T-helper 2 cell (primary cell): ENCODE measurements at regions not wholly inside any gene's neighbourhood (a gene's known extent, or its start where the extent isn't known, plus 50 kb on each side); places are given as distances from the start of the nearest gene placed in this dataset.
"Not testable (repeated sequence)": the region's sequence is repeated elsewhere in the genome, so short reads cannot be mapped to it uniquely, and the experiment has no call there.

ENCODE experiments used
- DNase-seq, 5 experiments: peaks; one replicate each; pipeline versions ENCODE4 v3.0.0 to v3.0.0-alpha.2; 2012 to 2022

DNA sequence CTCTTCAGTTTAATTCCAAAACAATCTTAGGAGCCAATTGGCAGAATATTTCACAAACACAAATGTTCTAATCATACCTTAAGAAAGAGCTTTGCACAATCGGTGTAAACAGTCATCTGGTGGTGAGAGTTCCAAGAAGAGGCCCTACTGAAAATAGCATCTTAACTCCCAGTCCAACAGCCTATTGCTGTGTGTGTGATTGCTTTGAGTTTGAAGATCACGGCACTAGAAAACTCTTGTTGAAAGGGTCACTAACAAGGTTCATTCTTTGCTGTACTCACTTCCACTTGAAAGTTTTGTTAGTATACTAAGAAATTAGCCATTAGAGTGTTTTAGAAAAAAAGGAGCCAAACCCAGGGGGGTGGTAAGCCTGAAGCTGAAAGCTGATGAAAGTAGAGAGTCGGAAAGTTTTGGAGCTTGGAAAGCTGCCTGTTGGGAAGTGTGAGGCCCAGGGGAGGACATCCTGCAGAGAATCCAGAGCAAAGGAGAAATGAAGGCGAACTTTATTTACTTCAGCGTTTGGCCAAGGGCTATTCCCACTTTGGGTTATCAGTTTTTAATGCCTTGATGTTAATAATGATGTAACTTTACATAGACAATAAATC lies 180.3 kb upstream of the GHR start:
- no peak for DNase-seq

DNA sequence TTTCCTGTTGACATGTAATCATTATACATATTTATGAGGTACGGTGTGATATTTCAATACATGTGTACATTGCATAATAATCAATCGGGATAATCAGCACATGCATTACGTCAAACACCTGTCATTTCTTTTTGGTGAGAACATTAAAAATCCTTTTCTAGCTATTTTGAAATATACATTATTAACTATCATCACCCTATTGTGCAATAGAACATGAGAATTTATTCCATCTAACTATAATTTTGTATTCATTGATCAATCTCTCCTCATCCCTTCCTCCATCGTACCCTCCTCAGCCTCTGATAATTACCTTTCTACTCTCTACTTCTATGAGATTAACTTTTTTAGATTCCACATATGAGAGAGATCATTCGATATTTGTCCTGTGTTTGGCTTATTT lies 170.9 kb upstream of the GHR start:
- DNase-seq: no peak

DNA sequence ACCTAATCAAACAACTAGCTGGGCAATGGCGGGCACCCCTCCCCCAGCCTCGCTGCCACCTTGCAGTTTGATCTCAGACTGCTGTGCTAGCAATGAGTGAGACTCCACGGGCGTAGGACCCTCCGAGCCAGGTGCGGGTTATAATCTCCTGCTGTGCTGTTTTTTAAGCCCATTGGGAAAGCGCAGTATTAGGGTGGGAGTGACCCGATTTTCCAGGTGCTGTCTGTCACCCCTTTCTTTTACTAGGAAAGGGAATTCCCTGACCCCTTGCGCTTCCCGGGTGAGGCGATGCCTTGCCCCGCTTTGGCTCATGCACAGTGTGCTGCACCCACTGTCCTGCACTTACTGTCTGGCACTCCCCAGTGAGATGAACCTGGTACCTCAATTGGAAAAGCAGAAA lies 163.3 kb upstream of the GHR start:
- not testable (repeated sequence) for DNase-seq

DNA sequence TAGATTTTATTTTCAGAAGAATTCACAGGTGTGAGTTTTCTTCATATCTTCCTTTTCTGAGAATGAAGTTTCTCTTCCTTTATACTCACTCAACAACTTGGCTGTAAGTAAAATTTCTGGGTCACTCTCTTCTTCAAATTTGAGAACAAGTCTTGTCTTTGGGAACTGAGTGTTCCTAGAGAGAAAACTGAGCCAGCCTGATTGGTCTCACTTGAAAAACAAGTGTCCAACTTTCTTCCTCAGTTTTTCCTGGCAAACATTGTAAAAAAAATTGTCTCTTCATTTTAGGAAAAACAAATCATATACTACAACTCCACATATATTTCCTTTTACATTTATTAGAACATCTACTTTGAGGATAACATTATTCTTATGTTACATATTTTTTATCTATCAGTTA lies 156.1 kb upstream of the GHR start:
- no peak for DNase-seq

DNA sequence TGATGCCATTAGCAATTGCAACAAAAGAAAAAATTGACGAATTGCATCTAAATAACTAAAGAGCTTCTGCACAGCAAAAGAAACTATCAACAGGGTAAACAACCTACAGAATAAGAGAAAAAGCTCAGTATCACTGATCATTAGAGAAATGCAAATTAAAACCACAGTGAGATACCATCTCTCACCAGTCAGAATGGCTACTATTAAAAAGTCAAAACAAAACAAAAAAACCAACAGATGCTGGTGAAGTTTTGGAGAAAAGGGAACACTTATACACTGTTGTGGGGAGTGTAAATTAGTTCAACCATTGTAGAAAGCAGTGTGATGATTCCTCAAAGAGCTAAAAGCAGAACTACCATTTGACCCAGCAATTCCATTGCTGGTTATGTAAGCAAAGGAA lies 155.1 kb upstream of the GHR start:
- not testable (repeated sequence) for DNase-seq

DNA sequence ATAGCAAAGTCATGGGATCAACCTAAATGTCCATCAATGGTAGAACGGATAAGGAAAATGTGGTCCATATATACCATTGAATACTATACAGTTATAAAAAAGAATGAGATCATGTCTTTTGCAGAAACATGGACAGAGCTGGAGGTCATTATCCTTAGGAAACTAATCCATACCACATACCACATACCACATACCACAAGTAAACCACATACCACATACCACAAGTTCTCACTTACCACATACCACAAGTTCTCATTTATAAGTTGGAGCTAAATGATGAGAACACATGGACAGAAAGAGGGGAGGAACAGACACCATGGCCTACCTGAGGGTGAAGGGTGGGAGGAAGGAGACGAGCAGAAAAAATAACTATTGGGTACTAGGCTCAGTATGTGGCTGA lies 154.6 kb upstream of the GHR start:
- peak in 1 of 5 experiments; percentile 21 for DNase-seq

DNA sequence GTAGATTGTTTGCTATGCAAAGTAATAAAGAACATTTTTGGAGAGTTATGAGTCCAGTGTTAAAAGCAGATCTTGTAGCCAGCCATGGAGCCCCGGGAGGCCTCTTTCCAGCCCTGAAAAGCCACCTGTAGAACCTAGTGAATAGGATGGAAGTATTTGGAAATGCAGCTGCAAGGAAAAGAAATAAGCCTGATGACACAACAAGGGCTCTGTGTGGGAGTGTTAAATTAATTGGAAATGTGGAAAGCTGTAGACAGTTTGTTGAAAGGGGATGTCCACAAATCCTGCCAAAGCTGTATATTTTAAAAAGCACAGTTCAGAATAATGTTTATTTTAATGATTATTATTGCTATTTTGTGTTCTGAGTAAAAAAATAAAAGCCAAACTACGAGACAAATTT lies 152.5 kb upstream of the GHR start:
- DNase-seq: no peak

DNA sequence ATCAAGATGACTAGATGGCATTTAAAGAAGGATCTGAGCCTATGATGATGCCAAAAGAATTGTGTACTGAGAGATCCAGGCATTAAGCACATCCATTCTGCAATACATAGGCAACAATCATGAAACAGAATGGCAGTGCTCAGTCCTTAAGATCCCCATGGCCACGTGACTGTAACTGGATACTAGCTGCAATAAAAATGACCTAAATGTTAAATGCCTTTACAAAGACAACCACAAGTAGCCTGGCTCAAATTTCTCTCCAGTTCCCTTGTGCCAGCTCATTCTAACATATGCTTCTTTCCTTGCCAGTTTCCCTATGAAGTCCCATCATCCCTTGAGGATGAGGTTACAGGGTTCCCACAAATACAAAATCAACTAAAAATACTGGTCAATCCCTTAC lies 148.3 kb upstream of the GHR start:
- DNase-seq: no peak

DNA sequence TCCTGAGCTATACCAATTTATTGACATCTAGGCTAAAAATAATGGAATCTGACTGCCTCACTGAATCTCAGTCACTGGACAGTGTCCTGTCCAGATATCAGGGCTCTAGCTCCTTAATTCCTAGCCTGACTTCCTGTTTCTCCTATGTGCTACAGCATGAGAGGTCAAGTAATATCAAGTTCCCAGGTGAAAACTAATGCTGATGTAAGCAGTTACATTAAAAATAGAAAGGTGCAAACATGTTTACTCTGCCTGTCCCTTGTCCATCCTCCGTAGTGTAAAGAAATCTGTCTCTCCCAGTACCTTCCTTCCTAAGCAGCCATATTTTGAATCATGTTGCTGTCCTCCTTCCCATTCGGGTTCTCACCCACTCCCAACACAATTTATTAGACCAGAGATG lies 145.9 kb upstream of the GHR start:
- DNase-seq: no peak

DNA sequence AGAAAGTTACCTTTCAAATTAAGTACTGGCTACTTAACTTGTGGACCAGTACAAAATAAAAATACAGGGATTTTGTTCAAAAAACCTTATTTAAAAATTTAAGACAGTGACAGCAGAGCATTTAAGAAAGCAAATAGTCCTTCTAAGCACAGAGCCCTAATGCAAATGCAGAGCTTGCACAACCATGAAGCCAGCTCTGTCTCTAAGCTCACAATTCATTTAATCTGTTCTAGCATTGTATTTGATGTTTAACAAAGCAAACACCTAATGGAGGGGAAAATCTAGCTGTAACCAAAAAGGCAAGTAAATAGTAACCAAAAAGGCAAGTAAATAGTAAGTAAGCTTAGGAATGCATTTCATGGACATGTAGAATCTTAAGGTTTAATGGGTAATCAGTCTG lies 138.7 kb upstream of the GHR start:
- no peak for DNase-seq

DNA sequence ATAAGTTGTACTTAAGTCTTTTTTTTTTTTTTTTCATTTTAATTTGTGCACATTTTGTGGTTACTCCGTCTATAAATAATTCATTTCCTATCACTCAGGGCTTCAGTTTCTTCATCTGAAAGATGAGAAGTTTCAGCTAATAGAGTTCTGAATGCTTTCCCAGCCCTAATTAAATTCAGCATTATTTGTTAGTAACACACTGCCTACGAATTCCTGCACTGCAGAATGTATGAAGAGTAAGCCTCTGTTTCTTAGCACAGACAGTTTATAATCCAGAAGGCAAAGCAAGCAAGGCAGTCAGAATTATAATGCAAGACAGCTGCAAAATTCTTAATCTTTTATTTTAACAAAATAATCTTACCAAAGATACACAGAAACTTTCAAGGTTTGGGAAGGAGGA lies 138.0 kb upstream of the GHR start:
- DNase-seq: no peak

DNA sequence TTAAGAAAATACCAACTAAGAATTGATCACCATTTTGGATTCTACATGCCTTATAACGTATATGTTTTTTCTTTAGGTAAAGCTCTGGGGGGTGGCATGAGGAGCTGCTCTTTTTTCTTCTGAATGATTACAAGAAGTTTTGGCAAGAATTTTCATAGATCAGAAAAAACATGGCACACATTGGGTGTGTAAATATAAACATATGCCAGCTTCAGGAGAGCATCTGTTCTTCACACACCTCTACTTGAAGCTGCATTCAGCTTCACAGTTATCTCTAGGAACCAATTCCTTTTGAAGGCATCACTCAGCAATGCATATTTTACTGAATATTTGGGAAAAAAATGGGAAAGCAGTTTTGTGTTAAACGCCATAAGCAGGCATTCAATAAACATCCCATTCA lies 122.7 kb upstream of the GHR start:
- no peak for DNase-seq

DNA sequence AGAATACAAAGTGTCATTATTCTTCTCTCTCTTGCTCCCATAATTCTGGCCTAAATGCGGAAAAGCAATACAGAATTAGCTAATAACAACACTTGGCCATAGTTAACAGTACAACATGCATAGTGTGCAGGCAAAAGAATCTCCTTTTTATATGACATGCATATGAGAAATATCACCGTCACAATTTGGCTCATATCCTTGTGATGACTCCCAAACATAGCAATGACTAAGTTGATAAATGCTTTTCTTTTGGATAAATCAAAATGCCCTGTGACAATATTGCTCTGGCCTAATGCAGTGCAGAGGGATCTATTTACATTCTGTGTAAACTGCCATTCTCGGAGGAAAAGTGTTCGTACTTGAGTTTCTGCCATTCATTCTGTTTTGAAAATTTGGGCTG lies 121.9 kb upstream of the GHR start:
- no peak for DNase-seq

DNA sequence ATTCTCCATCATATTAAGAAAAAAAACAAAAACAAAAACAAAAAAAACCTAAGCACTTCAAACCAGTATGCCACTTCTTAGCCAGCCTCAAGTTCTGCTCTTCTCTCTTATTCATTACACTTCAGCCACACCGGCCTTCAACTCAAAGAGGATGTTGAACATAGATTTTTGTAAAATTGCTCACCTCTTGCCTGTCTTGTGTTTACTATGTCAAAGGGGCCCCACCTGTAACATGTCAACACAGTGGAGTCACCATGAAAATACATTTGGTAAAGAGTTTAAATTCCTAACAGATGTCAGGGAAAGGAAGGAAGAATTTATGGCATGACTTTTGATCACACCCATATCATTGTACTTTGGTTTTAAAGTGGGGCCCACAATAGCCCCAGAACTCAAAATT lies 121.1 kb upstream of the GHR start:
- DNase-seq: no peak

DNA sequence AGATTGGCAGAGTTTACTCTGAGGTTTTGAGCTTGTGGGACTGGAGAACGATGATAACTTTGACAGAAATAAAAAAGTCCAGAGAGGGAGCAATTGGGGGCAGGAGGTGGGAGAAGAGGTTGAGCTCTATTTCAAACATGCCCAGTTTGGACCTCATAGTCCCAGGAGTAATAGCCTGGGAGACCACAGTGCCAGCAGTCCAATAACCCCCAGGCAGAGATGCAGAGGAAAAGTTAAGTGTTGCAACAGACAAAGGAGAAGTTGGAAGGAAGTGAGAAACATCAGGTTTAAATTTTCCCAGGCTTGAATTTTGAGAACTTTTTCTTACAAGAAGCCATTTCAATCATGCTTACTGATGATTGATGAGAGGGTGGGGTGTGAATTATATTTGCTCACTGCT lies 117.0 kb upstream of the GHR start:
- no peak for DNase-seq

DNA sequence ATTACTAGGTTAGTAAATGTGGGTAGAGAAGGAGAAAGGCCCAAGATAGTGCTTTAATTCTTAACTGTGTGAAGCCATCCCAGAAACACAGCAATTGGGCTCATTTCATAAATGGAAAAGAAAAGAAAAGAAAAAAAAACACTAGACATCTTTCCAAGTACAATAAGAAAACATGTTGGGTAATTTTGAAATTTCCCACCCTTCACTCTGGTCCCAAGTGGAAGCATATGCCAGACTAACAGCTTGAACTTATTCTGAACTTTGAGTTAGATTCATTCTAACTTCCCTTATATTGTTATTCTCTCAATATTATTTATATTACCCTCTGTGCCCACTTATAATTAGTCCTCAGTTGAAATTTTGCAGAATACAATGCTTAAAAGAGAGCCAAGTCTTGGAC lies 113.4 kb upstream of the GHR start:
- DNase-seq: no peak

DNA sequence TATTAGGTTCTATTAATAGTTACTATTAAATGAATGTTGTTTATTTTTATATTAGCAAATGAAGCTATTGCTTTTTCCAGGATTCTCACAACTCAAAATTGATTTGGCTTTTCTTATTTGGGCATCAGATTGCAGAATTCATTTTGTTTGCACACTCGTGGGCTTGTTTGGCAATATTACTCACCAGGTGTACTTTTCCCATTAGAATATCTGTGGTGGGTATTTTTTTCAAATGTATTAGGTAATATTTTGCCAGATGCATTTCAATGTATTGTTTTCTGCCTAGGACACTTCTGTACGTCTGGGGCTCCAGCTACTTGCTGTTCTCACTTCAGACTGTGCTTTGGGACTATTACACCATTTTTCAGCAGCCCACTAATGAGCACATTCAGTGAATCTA lies 108.0 kb upstream of the GHR start:
- no peak for DNase-seq

DNA sequence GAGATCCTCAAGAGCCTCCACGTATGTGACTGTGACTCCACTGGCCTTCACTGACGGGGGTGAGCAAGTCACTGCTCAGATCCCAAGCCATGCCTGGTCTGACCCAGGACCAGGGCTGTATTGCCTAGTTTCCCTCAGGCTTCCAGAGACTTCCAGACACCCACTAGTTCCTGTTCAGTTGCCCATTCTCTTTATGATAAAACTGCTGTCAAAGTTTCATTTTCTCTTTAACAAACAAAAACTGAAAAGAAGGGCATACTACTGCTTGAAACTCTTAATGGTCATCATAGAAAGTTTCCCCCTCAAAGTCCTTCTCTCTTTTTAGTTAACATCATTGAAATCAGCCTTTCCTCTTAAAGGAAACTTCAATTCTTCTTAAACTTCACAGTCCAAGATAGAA lies 105.7 kb upstream of the GHR start:
- DNase-seq: no peak

DNA sequence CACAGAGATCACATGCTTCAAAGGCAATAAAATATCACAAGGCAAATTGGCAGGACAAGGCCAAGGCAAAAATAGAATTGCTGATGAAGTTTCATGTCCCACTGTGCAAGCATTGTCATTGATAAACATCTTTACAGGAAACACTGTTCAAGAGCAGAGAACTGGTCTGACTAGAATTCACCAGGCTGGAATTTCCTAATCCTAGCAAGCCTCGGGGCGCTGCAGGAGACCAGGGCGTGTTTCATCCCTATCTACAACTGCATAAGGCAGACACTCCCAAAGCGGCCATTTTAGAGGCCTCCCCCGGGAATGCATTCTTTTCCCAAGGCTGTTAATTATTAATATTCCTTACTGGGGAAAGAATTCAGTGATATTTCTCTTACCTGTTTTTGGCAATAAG lies 103.7 kb upstream of the GHR start:
- DNase-seq: not testable (repeated sequence)

DNA sequence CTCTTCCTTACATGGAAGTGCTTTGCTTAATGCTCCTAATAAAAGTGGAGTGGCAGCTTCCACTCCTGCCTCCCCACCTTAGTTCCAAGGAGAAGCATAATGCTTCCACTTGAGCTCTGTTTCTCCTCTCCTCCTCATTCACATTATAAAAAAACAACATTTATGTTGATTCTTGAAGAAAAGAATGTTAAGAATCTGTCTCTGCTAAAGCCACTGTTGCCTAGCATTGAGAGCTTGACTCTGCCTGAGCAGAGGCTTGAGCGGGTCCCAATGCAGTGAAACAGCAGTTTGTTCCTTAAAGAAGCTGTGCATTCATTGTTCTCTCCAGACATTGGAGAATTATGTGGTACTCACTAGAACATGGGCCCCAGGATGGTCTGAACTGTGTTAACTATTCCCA lies 101.5 kb upstream of the GHR start:
- no peak for DNase-seq

DNA sequence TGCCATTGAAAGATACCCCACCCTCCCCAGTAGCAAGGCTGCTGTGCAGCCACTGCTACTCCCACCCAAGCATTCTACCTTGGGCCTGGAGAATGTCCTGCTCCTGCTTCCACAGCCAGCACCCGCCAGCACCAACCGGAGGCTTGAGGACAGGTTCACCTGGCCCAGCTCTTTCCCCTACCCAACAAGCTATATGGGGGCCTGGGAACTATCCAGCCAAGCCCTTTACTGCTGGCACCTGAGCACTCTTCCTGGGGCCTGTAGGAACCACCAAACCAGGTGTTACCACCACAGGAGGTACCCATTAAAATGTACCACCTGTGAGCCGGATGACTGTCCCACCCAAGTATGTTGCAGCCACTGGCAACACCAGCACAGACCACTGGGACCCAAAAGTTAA lies 86.1 kb upstream of the GHR start:
- no peak for DNase-seq

DNA sequence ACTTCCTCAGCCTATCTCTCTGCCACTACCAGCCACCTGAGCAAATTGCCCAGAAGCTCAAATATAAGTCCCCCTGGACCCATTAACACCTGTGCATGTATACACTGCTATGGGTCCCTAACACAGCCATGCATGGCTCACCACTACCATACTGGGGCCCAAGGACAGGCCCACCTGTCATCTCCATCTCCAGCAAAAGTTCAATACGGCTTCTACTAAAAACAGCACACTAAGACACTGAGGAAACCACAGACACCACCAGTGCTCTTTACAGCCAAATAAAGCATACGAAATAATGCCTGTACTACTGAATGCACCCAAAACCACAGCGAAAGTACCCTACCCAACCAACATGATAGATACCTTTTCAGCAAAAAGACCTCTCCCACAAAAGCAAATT lies 85.6 kb upstream of the GHR start:
- no peak for DNase-seq

DNA sequence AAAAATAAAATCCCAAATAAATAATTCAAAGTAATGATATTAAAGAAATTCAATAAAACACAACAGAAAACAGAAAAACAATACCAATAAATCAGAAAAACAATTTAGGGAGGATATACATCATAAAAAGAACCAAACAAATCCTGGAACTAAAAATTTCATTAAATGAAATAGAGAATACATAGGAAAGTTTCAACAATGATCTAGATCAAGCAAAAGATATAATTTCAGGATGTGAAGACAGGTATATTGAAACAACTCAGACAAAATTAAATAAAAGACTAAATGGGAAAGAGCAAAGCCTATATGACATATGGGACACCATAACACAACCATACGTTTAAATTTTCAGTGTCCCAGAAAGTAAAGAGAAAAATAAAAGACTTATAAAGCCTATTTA lies 85.1 kb upstream of the GHR start:
- DNase-seq: no peak

DNA sequence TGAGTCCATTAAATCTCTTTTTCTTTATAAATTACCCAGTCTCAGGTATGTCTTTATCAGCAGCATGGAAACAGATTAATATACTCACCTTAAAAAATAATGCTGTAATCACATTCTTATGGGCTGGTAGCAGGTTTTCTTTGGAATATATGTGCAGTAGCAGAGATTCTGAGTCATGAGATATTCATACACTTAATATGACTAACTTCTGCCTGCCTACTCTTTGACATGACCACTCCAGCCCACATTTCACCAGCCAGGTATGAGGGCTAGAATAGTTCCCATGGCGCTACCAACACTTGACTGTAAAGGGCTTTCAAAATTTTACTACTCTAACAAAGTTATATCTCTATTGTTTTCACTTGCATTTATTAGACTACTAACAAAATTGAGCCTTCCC lies 74.1 kb upstream of the GHR start:
- DNase-seq: no peak

DNA sequence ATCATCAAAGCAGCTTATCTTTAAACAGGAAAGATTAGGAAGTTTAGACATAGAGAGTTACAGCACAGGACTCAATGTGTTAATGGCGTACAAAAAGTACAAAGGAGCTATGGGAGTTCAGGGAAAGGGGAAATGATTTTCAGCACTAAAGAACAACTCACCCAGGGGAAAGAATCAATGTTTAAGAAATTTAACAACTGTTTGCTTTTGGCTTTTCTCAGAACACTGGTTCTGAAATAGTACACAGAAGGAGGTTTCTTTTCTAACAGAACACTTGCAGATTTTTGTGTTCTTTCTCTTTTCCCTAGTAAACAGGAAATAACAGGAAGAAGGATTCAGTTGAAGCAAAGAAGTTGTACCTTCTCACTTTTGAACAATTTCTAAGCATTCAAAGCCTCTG lies 71.3 kb upstream of the GHR start:
- DNase-seq: no peak

DNA sequence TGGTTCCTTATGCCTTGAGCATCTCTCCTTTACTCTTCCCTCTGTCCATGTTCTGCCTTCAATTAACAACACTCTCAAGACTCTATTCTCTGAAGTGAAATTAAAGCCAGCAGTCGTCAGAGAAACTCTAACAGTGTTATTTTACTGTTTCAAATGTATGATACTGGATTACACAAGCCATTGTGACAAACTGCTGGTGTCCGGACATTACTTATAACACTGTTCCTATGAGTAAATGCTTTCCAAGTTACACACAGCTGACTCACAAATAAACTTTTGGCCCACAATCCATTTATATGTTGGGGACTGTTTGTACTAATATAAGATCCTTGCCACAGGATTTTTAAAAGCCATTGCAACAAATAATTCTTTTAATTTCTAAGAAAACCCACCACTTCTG lies 63.2 kb upstream of the GHR start:
- DNase-seq: no peak
